ENCODE measurements at regions not wholly inside any gene's neighbourhood (a gene's known extent, or its start where the extent isn't known, plus 50 kb on each side); places are given as distances from the start of the nearest gene placed in this dataset.

- H3K27me3 Mint-ChIP-seq: no peaks in the 10 kb centered on the region
- no peaks in the 10 kb centered on the region for H3K36me3 Mint-ChIP-seq (ENCODE audit: low read depth)
- H3K4me3 Mint-ChIP-seq: no peak overlapping the region
- no peak overlapping the region for H3K27ac Mint-ChIP-seq
- no peaks in the 10 kb centered on the region for H3K4me1 Mint-ChIP-seq
- peaks cover 4% of the 10 kb centered on the region for H3K9me3 Mint-ChIP-seq
- ATAC-seq (no peak), DNase-seq (no peak)
These were observed 863.8 kb upstream of the PABPC4L start for GRCh38 chr4:135065366-135065765.

GRCh38 chr4:135050086-135050717 is 848.6 kb upstream of the PABPC4L start:
- no peak overlapping the region for H3K27ac Mint-ChIP-seq

GRCh38 chr4:135032670-135033069 is 831.1 kb upstream of the PABPC4L start:
- DNase-seq: no peak
- no peak overlapping the region for H3K27ac Mint-ChIP-seq
- H3K36me3 Mint-ChIP-seq (ENCODE audit: low read depth): no peaks in the 10 kb centered on the region
- no peaks in the 10 kb centered on the region for H3K27me3 Mint-ChIP-seq
- H3K4me3 Mint-ChIP-seq: no peak overlapping the region
- H3K4me1 Mint-ChIP-seq: no peaks in the 10 kb centered on the region
- ATAC-seq: no peak
- H3K9me3 Mint-ChIP-seq: no peaks in the 10 kb centered on the region

More at GRCh38 chr4:135050086-135050717, 848.6 kb upstream of the PABPC4L start:
- no peak for ATAC-seq
- DNase-seq: no peak
- H3K27me3 Mint-ChIP-seq: no peaks in the 10 kb centered on the region
- no peaks in the 10 kb centered on the region for H3K4me1 Mint-ChIP-seq
- H3K36me3 Mint-ChIP-seq (ENCODE audit: low read depth): no peaks in the 10 kb centered on the region
- no peak overlapping the region for H3K4me3 Mint-ChIP-seq
- H3K9me3 Mint-ChIP-seq: peaks cover 7% of the 10 kb centered on the region

- H3K4me1 Mint-ChIP-seq: no peaks in the 10 kb centered on the region
- H3K9me3 Mint-ChIP-seq: peaks cover 17% of the 10 kb centered on the region
- no peaks in the 10 kb centered on the region for H3K27me3 Mint-ChIP-seq
- H3K36me3 Mint-ChIP-seq (ENCODE audit: low read depth): no peaks in the 10 kb centered on the region
- DNase-seq: no peak
- no peak overlapping the region for H3K4me3 Mint-ChIP-seq
- ATAC-seq: no peak
- H3K27ac Mint-ChIP-seq: no peak overlapping the region
These were observed 814.2 kb upstream of the PABPC4L start for GRCh38 chr4:135015771-135016170.

GRCh38 chr4:135007400-135007799 is 805.8 kb upstream of the PABPC4L start:
- no peaks in the 10 kb centered on the region for H3K36me3 Mint-ChIP-seq (ENCODE audit: low read depth)
- DNase-seq: no peak

GRCh38 chr4:134999169-134999568 is 797.6 kb upstream of the PABPC4L start:
- H3K27ac Mint-ChIP-seq: no peak overlapping the region
- peaks cover 3% of the 10 kb centered on the region for H3K9me3 Mint-ChIP-seq
- DNase-seq (no peak), ATAC-seq (no peak)
- H3K27me3 Mint-ChIP-seq: no peaks in the 10 kb centered on the region
- H3K36me3 Mint-ChIP-seq (ENCODE audit: low read depth): no peaks in the 10 kb centered on the region
- H3K4me1 Mint-ChIP-seq: no peaks in the 10 kb centered on the region
- no peak overlapping the region for H3K4me3 Mint-ChIP-seq

More at GRCh38 chr4:135007400-135007799, 805.8 kb upstream of the PABPC4L start:
- Mint-ChIP-seq H3K4me3 (no peak overlapping the region), H3K27me3 (no peaks in the 10 kb centered on the region), H3K4me1 (no peaks in the 10 kb centered on the region), H3K27ac (no peak overlapping the region), H3K9me3 (no peaks in the 10 kb centered on the region)
- ATAC-seq: no peak

GRCh38 chr4:134961963-134962362 is 760.4 kb upstream of the PABPC4L start:
- Mint-ChIP-seq H3K9me3 (peaks cover 5% of the 10 kb centered on the region), H3K27me3 (no peaks in the 10 kb centered on the region), H3K36me3 (ENCODE audit: low read depth) (no peaks in the 10 kb centered on the region), H3K4me1 (no peaks in the 10 kb centered on the region), H3K4me3 (no peak overlapping the region), H3K27ac (no peak overlapping the region)
- no peak for ATAC-seq
- no peak for DNase-seq

GRCh38 chr4:134958862-134959261 is 757.3 kb upstream of the PABPC4L start:
- no peaks in the 10 kb centered on the region for H3K27me3 Mint-ChIP-seq
- no peak overlapping the region for H3K4me3 Mint-ChIP-seq
- no peak overlapping the region for H3K27ac Mint-ChIP-seq
- ATAC-seq (no peak), DNase-seq (no peak)
- peaks cover 5% of the 10 kb centered on the region for H3K9me3 Mint-ChIP-seq
- no peaks in the 10 kb centered on the region for H3K36me3 Mint-ChIP-seq (ENCODE audit: low read depth)
- H3K4me1 Mint-ChIP-seq: no peaks in the 10 kb centered on the region

- no peaks in the 10 kb centered on the region for H3K36me3 Mint-ChIP-seq (ENCODE audit: low read depth)
- no peaks in the 10 kb centered on the region for H3K4me1 Mint-ChIP-seq
- ATAC-seq: no peak
- H3K9me3 Mint-ChIP-seq: no peaks in the 10 kb centered on the region
- H3K4me3 Mint-ChIP-seq: no peak overlapping the region
- no peak overlapping the region for H3K27ac Mint-ChIP-seq
- no peak for DNase-seq
- H3K27me3 Mint-ChIP-seq: no peaks in the 10 kb centered on the region
These were observed 753.5 kb upstream of the PABPC4L start for GRCh38 chr4:134955059-134955458.

- H3K36me3 Mint-ChIP-seq (ENCODE audit: low read depth): no peaks in the 10 kb centered on the region
- no peaks in the 10 kb centered on the region for H3K9me3 Mint-ChIP-seq
- DNase-seq (no peak), ATAC-seq (no peak)
- H3K4me1 Mint-ChIP-seq: no peaks in the 10 kb centered on the region
- H3K4me3 Mint-ChIP-seq: no peak overlapping the region
- H3K27me3 Mint-ChIP-seq: no peaks in the 10 kb centered on the region
- H3K27ac Mint-ChIP-seq: no peak overlapping the region
These were observed 751.2 kb upstream of the PABPC4L start for GRCh38 chr4:134952775-134953174.

GRCh38 chr4:134952305-134952704 is 750.7 kb upstream of the PABPC4L start:
- Mint-ChIP-seq H3K9me3 (no peaks in the 10 kb centered on the region), H3K27ac (no peak overlapping the region), H3K4me3 (no peak overlapping the region), H3K27me3 (no peaks in the 10 kb centered on the region), H3K4me1 (no peaks in the 10 kb centered on the region), H3K36me3 (ENCODE audit: low read depth) (no peaks in the 10 kb centered on the region)
- ATAC-seq: no peak
- no peak for DNase-seq

- no peak overlapping the region for H3K27ac Mint-ChIP-seq
- H3K36me3 Mint-ChIP-seq (ENCODE audit: low read depth): no peaks in the 10 kb centered on the region
- H3K4me3 Mint-ChIP-seq: no peak overlapping the region
- H3K9me3 Mint-ChIP-seq: peaks cover 16% of the 10 kb centered on the region
- H3K4me1 Mint-ChIP-seq: no peaks in the 10 kb centered on the region
- DNase-seq: no peak
- no peak for ATAC-seq
- H3K27me3 Mint-ChIP-seq: no peaks in the 10 kb centered on the region
These were observed 746.6 kb upstream of the PABPC4L start for GRCh38 chr4:134948110-134948642.

GRCh38 chr4:134944115-134944514 is 742.5 kb upstream of the PABPC4L start:
- Mint-ChIP-seq H3K27ac (no peak overlapping the region), H3K4me3 (no peak overlapping the region), H3K4me1 (no peaks in the 10 kb centered on the region), H3K36me3 (ENCODE audit: low read depth) (no peaks in the 10 kb centered on the region), H3K27me3 (no peaks in the 10 kb centered on the region), H3K9me3 (peaks cover 21% of the 10 kb centered on the region)
- DNase-seq: no peak
- no peak for ATAC-seq

GRCh38 chr4:134936014-134936413 is 734.4 kb upstream of the PABPC4L start:
- no peaks in the 10 kb centered on the region for H3K4me1 Mint-ChIP-seq
- no peaks in the 10 kb centered on the region for H3K9me3 Mint-ChIP-seq
- no peaks in the 10 kb centered on the region for H3K27me3 Mint-ChIP-seq
- H3K36me3 Mint-ChIP-seq (ENCODE audit: low read depth): no peaks in the 10 kb centered on the region
- ATAC-seq: no peak
- no peak overlapping the region for H3K27ac Mint-ChIP-seq
- no peak for DNase-seq
- no peak overlapping the region for H3K4me3 Mint-ChIP-seq

GRCh38 chr4:134935320-134935719 is 733.7 kb upstream of the PABPC4L start:
- Mint-ChIP-seq H3K27me3 (no peaks in the 10 kb centered on the region), H3K4me3 (no peak overlapping the region), H3K27ac (no peak overlapping the region), H3K9me3 (no peaks in the 10 kb centered on the region), H3K36me3 (ENCODE audit: low read depth) (no peaks in the 10 kb centered on the region), H3K4me1 (no peaks in the 10 kb centered on the region)
- DNase-seq (no peak), ATAC-seq (no peak)
